Activated CD4-positive, alpha-beta T cell treated with anti-CD3 and anti-CD28 coated beads, Interleukin-10, Interleukin-2, amounts not matched to agents 100 ng/mL and 50 ng/mL, durations not matched to agents 16 hours and 8 hours (primary cell): ENCODE measurements at regions not wholly inside any gene's neighbourhood (a gene's known extent, or its start where the extent isn't known, plus 50 kb on each side); places are given as distances from the start of the nearest gene placed in this dataset.
"Not testable (repeated sequence)": the region's sequence is repeated elsewhere in the genome, so short reads cannot be mapped to it uniquely, and the experiment has no call there.

Experiments
- DNase-seq: peaks from one replicate; pipeline ENCODE4 v3.0.0-alpha.2; 2020

GRCh38 chr7:67631476-67631875, 634.8 kb downstream of the TYW1 start:
- no peak for DNase-seq

- DNase-seq: no peak
Measured at GRCh38 chr7:67635271-67635670, 638.6 kb downstream of the TYW1 start.

- no peak for DNase-seq
Measured at GRCh38 chr7:67636348-67637022, 639.9 kb downstream of the TYW1 start.

GRCh38 chr7:67637023-67637358, 640.4 kb downstream of the TYW1 start:
- no peak for DNase-seq

- DNase-seq: not testable (repeated sequence)
Measured at GRCh38 chr7:67642542-67642941, 645.9 kb downstream of the TYW1 start.

GRCh38 chr7:67644151-67644550, 647.5 kb downstream of the TYW1 start:
- no peak for DNase-seq

- no peak for DNase-seq
Measured at GRCh38 chr7:67652937-67653336, 656.3 kb downstream of the TYW1 start.

- DNase-seq: no peak
Measured at GRCh38 chr7:67653856-67654454, 657.3 kb downstream of the TYW1 start.

- no peak for DNase-seq
Measured at GRCh38 chr7:67654642-67655041, 658.0 kb downstream of the TYW1 start.

GRCh38 chr7:67655168-67655567, 658.5 kb downstream of the TYW1 start:
- DNase-seq: no peak

GRCh38 chr7:67659091-67659490, 662.5 kb downstream of the TYW1 start:
- no peak for DNase-seq

GRCh38 chr7:67662804-67663203, 666.2 kb downstream of the TYW1 start:
- no peak for DNase-seq

- DNase-seq: no peak
Measured at GRCh38 chr7:67663644-67664043, 667.0 kb downstream of the TYW1 start.

GRCh38 chr7:67666359-67666758, 669.7 kb downstream of the TYW1 start:
- not testable (repeated sequence) for DNase-seq

- DNase-seq: no peak
Measured at GRCh38 chr7:67671006-67671548, 674.4 kb downstream of the TYW1 start.

GRCh38 chr7:67673861-67674260, 677.2 kb downstream of the TYW1 start:
- no peak for DNase-seq

- DNase-seq: not testable (repeated sequence)
Measured at GRCh38 chr7:67674862-67675261, 678.2 kb downstream of the TYW1 start.

- no peak for DNase-seq
Measured at GRCh38 chr7:67675971-67676370, 679.3 kb downstream of the TYW1 start.

GRCh38 chr7:67678419-67678818, 681.8 kb downstream of the TYW1 start:
- DNase-seq: no peak

GRCh38 chr7:67683628-67684027, 687.0 kb downstream of the TYW1 start:
- no peak for DNase-seq

- no peak for DNase-seq
Measured at GRCh38 chr7:67690700-67691099, 694.1 kb downstream of the TYW1 start.

- no peak for DNase-seq
Measured at GRCh38 chr7:67692425-67692824, 695.8 kb downstream of the TYW1 start.

- no peak for DNase-seq
Measured at GRCh38 chr7:67696124-67696523, 699.5 kb downstream of the TYW1 start.

GRCh38 chr7:67696878-67697277, 700.2 kb downstream of the TYW1 start:
- no peak for DNase-seq

GRCh38 chr7:67698354-67698753, 701.7 kb downstream of the TYW1 start:
- DNase-seq: no peak
